ENCODE measurements at regions not wholly inside any gene's neighbourhood (a gene's known extent, or its start where the extent isn't known, plus 50 kb on each side); places are given as distances from the start of the nearest gene placed in this dataset.

GRCh38 chr13:79806821-79807220, 325.9 kb downstream of the NDFIP2 start:
- TF ChIP-seq, protein P1, sequence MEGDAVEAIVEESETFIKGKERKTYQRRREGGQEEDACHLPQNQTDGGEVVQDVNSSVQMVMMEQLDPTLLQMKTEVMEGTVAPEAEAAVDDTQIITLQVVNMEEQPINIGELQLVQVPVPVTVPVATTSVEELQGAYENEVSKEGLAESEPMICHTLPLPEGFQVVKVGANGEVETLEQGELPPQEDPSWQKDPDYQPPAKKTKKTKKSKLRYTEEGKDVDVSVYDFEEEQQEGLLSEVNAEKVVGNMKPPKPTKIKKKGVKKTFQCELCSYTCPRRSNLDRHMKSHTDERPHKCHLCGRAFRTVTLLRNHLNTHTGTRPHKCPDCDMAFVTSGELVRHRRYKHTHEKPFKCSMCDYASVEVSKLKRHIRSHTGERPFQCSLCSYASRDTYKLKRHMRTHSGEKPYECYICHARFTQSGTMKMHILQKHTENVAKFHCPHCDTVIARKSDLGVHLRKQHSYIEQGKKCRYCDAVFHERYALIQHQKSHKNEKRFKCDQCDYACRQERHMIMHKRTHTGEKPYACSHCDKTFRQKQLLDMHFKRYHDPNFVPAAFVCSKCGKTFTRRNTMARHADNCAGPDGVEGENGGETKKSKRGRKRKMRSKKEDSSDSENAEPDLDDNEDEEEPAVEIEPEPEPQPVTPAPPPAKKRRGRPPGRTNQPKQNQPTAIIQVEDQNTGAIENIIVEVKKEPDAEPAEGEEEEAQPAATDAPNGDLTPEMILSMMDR (IDR thresholded peaks at IDR 0.05 in 2 of 3, conservative IDR thresholded peaks at IDR 0.05 in 1 of 3; ENCODE audit: borderline replicate concordance in 1 of 3, insufficient read depth in 1 of 3, low read depth in 2 of 3, low read length in 2 of 3), result no peak
- TF ChIP-seq POLR2A (IDR thresholded peaks at IDR 0.05; ENCODE audit: borderline replicate concordance, extremely low read depth, insufficient read depth, insufficient read length) (no peak), ATF3 (IDR thresholded peaks at IDR 0.05) (no peak), EZH2 (IDR thresholded peaks at IDR 0.05) (no peak), JUND (IDR thresholded peaks at IDR 0.05) (no peak), SIN3A (IDR thresholded peaks at IDR 0.05; ENCODE audit: low read depth) (no peak), POLR2AphosphoS5 (IDR thresholded peaks at IDR 0.05; ENCODE audit: low read depth, low read length) (no peak), ZNF274 (IDR thresholded peaks at IDR 0.05; ENCODE audit: low read depth, low read length) (no peak), YY1 (IDR thresholded peaks at IDR 0.05; ENCODE audit: extremely low read depth, insufficient replicate concordance, low read depth, low read length) (no peak), EZH2phosphoT487 (IDR thresholded peaks at IDR 0.05; ENCODE audit: borderline replicate concordance) (no peak), CEBPB (IDR thresholded peaks at IDR 0.05; ENCODE audit: low read depth) (no peak), FOSL1 (IDR thresholded peaks at IDR 0.05; ENCODE audit: low read depth) (no peak), EGR1 (IDR thresholded peaks at IDR 0.05; ENCODE audit: low read depth) (no peak)
- TF ChIP-seq, protein P2, sequence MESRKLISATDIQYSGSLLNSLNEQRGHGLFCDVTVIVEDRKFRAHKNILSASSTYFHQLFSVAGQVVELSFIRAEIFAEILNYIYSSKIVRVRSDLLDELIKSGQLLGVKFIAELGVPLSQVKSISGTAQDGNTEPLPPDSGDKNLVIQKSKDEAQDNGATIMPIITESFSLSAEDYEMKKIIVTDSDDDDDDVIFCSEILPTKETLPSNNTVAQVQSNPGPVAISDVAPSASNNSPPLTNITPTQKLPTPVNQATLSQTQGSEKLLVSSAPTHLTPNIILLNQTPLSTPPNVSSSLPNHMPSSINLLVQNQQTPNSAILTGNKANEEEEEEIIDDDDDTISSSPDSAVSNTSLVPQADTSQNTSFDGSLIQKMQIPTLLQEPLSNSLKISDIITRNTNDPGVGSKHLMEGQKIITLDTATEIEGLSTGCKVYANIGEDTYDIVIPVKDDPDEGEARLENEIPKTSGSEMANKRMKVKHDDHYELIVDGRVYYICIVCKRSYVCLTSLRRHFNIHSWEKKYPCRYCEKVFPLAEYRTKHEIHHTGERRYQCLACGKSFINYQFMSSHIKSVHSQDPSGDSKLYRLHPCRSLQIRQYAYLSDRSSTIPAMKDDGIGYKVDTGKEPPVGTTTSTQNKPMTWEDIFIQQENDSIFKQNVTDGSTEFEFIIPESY (IDR thresholded peaks at IDR 0.05; ENCODE audit: extremely low read depth, insufficient replicate concordance, low read length), result no peak
